ENCODE measurements at regions not wholly inside any gene's neighbourhood (a gene's known extent, or its start where the extent isn't known, plus 50 kb on each side); places are given as distances from the start of the nearest gene placed in this dataset.

- DNase-seq (ENCODE audit: low read depth in 2 of 2): no peak
- no peaks in the 10 kb centered on the region for H3K27me3 ChIP-seq (ENCODE audit: control insufficient read depth, insufficient read depth, low read length)
- no peak overlapping the region for H3K9ac ChIP-seq (ENCODE audit: insufficient read depth, low read length)
- H3K4me1 ChIP-seq (ENCODE audit: control insufficient read depth, extremely low read depth, insufficient read depth, low read length): no peaks in the 10 kb centered on the region
- H3K9me3 ChIP-seq (ENCODE audit: control insufficient read depth, insufficient read depth, low read depth, low read length): no peaks in the 10 kb centered on the region
- no peak overlapping the region for H3K4me3 ChIP-seq (replicated peaks in 1 of 4; ENCODE audit: control extremely low read depth in 1 of 4, insufficient read depth in 1 of 4, low read depth in 3 of 4, low read length in 4 of 4)
- no peak for TF ChIP-seq EZH2 (IDR thresholded peaks at IDR 0.05; ENCODE audit: low read length, missing control alignments)
- TF ChIP-seq CTCF (conservative IDR thresholded peaks at IDR 0.05 in 1 of 2, IDR thresholded peaks at IDR 0.05 in 1 of 2; ENCODE audit: low read depth in 1 of 2, low read length in 2 of 2): no peak
- no peaks in the 10 kb centered on the region for H4K20me1 ChIP-seq (ENCODE audit: control insufficient read depth, extremely low read depth, insufficient read depth, low read length)
- no peaks in the 10 kb centered on the region for H3K79me2 ChIP-seq (ENCODE audit: control insufficient read depth, insufficient read depth, low read length)
- H3K27ac ChIP-seq (ENCODE audit: insufficient read depth, low read length): no peak overlapping the region
- no peaks in the 10 kb centered on the region for H3K36me3 ChIP-seq (ENCODE audit: control insufficient read depth, insufficient read depth, low read length)
- H3K4me2 ChIP-seq (ENCODE audit: extremely low read depth, insufficient read depth, low read length): no peak overlapping the region
- H2AFZ ChIP-seq (ENCODE audit: low read length): no peak overlapping the region
These were observed 467.4 kb upstream of the SETBP1 start for GRCh38 chr18:44213293-44213692.

- Histone ChIP-seq H3K27me3 (ENCODE audit: control insufficient read depth, insufficient read depth, low read length) (no peaks in the 10 kb centered on the region), H3K4me3 (replicated peaks in 1 of 4; ENCODE audit: control extremely low read depth in 1 of 4, insufficient read depth in 1 of 4, low read depth in 3 of 4, low read length in 4 of 4) (no peak overlapping the region), H4K20me1 (ENCODE audit: control insufficient read depth, extremely low read depth, insufficient read depth, low read length) (no peaks in the 10 kb centered on the region), H3K9ac (ENCODE audit: insufficient read depth, low read length) (no peak overlapping the region), H2AFZ (ENCODE audit: low read length) (no peak overlapping the region), H3K9me3 (ENCODE audit: control insufficient read depth, insufficient read depth, low read depth, low read length) (no peaks in the 10 kb centered on the region), H3K27ac (ENCODE audit: insufficient read depth, low read length) (no peak overlapping the region), H3K36me3 (ENCODE audit: control insufficient read depth, insufficient read depth, low read length) (no peaks in the 10 kb centered on the region), H3K79me2 (ENCODE audit: control insufficient read depth, insufficient read depth, low read length) (no peaks in the 10 kb centered on the region), H3K4me2 (ENCODE audit: extremely low read depth, insufficient read depth, low read length) (no peak overlapping the region), H3K4me1 (ENCODE audit: control insufficient read depth, extremely low read depth, insufficient read depth, low read length) (no peaks in the 10 kb centered on the region)
- DNase-seq (ENCODE audit: low read depth in 2 of 2): no peak
- TF ChIP-seq EZH2 (IDR thresholded peaks at IDR 0.05; ENCODE audit: low read length, missing control alignments) (no peak), CTCF (conservative IDR thresholded peaks at IDR 0.05 in 1 of 2, IDR thresholded peaks at IDR 0.05 in 1 of 2; ENCODE audit: low read depth in 1 of 2, low read length in 2 of 2) (no peak)
These were observed 466.3 kb upstream of the SETBP1 start for GRCh38 chr18:44214396-44214795.

DNA sequence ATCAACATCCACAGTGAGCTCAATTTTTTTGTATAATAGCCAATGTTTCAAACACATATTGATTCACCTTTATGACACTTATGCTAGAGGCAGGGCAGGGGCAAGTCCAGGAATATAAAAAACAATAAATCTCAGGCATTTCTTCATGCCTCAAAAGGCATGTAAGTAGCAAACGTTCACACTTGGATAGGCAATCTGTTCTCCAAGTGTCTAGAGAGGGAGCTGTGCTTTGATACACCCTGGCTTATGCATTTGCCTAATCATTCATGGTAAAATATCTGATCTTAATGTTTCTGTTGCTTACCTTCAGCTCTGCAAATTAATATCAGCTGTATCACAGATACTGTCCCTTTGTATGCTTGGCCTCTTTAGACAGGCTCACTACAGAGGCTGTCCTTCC is 464.5 kb upstream of the SETBP1 start:
- H3K9me3 ChIP-seq (ENCODE audit: control insufficient read depth, insufficient read depth, low read depth, low read length): no peaks in the 10 kb centered on the region

More for the DNA sequence above, 464.5 kb upstream of the SETBP1 start:
- Histone ChIP-seq H2AFZ (ENCODE audit: low read length) (no peak overlapping the region), H3K36me3 (ENCODE audit: control insufficient read depth, insufficient read depth, low read length) (no peaks in the 10 kb centered on the region), H3K79me2 (ENCODE audit: control insufficient read depth, insufficient read depth, low read length) (no peaks in the 10 kb centered on the region), H3K4me3 (replicated peaks in 1 of 4; ENCODE audit: control extremely low read depth in 1 of 4, insufficient read depth in 1 of 4, low read depth in 3 of 4, low read length in 4 of 4) (no peak overlapping the region), H4K20me1 (ENCODE audit: control insufficient read depth, extremely low read depth, insufficient read depth, low read length) (no peaks in the 10 kb centered on the region), H3K4me1 (ENCODE audit: control insufficient read depth, extremely low read depth, insufficient read depth, low read length) (no peaks in the 10 kb centered on the region), H3K4me2 (ENCODE audit: extremely low read depth, insufficient read depth, low read length) (no peak overlapping the region), H3K27ac (ENCODE audit: insufficient read depth, low read length) (no peak overlapping the region), H3K27me3 (ENCODE audit: control insufficient read depth, insufficient read depth, low read length) (no peaks in the 10 kb centered on the region), H3K9ac (ENCODE audit: insufficient read depth, low read length) (no peak overlapping the region)
- TF ChIP-seq EZH2 (IDR thresholded peaks at IDR 0.05; ENCODE audit: low read length, missing control alignments): no peak
- TF ChIP-seq CTCF (conservative IDR thresholded peaks at IDR 0.05 in 1 of 2, IDR thresholded peaks at IDR 0.05 in 1 of 2; ENCODE audit: low read depth in 1 of 2, low read length in 2 of 2): no peak
- DNase-seq (ENCODE audit: low read depth in 2 of 2): no peak
